ENCODE measurements at regions not wholly inside any gene's neighbourhood (a gene's known extent, or its start where the extent isn't known, plus 50 kb on each side); places are given as distances from the start of the nearest gene placed in this dataset.
"Not testable (repeated sequence)": the region's sequence is repeated elsewhere in the genome, so short reads cannot be mapped to it uniquely, and the experiment has no call there.

GRCh38 chr13:86051134-86052103, 252.2 kb upstream of the SLITRK6 start:
- DNase-seq (ENCODE audit: low spot score): no peak

- DNase-seq (ENCODE audit: low spot score): no peak
Measured at GRCh38 chr13:86038490-86038889, 239.3 kb upstream of the SLITRK6 start.

GRCh38 chr13:86020351-86021002, 221.3 kb upstream of the SLITRK6 start:
- DNase-seq (ENCODE audit: low spot score): no peak

- DNase-seq (ENCODE audit: low spot score): no peak
Measured at GRCh38 chr13:86006317-86006716, 207.1 kb upstream of the SLITRK6 start.

- DNase-seq (ENCODE audit: low spot score): no peak
Measured at GRCh38 chr13:86003029-86003428, 203.8 kb upstream of the SLITRK6 start.

GRCh38 chr13:86000546-86000945, 201.3 kb upstream of the SLITRK6 start:
- no peak for DNase-seq (ENCODE audit: low spot score)

- DNase-seq (ENCODE audit: low spot score): no peak
Measured at GRCh38 chr13:85997587-85997986, 198.4 kb upstream of the SLITRK6 start.

- DNase-seq (ENCODE audit: low spot score): no peak
Measured at GRCh38 chr13:85995788-85996418, 196.7 kb upstream of the SLITRK6 start.

- DNase-seq (ENCODE audit: low spot score): no peak
Measured at GRCh38 chr13:85993567-85993966, 194.3 kb upstream of the SLITRK6 start.

- DNase-seq (ENCODE audit: low spot score): no peak
Measured at GRCh38 chr13:85990397-85990796, 191.2 kb upstream of the SLITRK6 start.

GRCh38 chr13:85985797-85986196, 186.6 kb upstream of the SLITRK6 start:
- DNase-seq (ENCODE audit: low spot score): no peak

GRCh38 chr13:85982102-85982501, 182.9 kb upstream of the SLITRK6 start:
- no peak for DNase-seq (ENCODE audit: low spot score)

GRCh38 chr13:85980447-85980846, 181.2 kb upstream of the SLITRK6 start:
- DNase-seq (ENCODE audit: low spot score): not testable (repeated sequence)

- DNase-seq (ENCODE audit: low spot score): no peak
Measured at GRCh38 chr13:85976242-85976641, 177.0 kb upstream of the SLITRK6 start.

GRCh38 chr13:85974608-85975366, 175.6 kb upstream of the SLITRK6 start:
- DNase-seq (ENCODE audit: low spot score): no peak

- DNase-seq (ENCODE audit: low spot score): no peak
Measured at GRCh38 chr13:85970727-85971126, 171.5 kb upstream of the SLITRK6 start.

- no peak for DNase-seq (ENCODE audit: low spot score)
Measured at GRCh38 chr13:85969331-85969730, 170.1 kb upstream of the SLITRK6 start.

GRCh38 chr13:85935868-85936467, 136.7 kb upstream of the SLITRK6 start:
- DNase-seq (ENCODE audit: low spot score): no peak

- DNase-seq (ENCODE audit: low spot score): no peak
Measured at GRCh38 chr13:85930108-85930507, 130.9 kb upstream of the SLITRK6 start.

- DNase-seq (ENCODE audit: low spot score): no peak
Measured at GRCh38 chr13:85910962-85911361, 111.7 kb upstream of the SLITRK6 start.

GRCh38 chr13:85900521-85900920, 101.3 kb upstream of the SLITRK6 start:
- no peak for DNase-seq (ENCODE audit: low spot score)

Measured in hepatic stellate cell (primary cell).